Activated CD4-positive, alpha-beta T cell treated with anti-CD3 and anti-CD28 coated beads, Interleukin-10, Interleukin-2, amounts not matched to agents 100 ng/mL and 50 ng/mL, durations not matched to agents 16 hours and 8 hours (primary cell): ENCODE measurements at regions not wholly inside any gene's neighbourhood (a gene's known extent, or its start where the extent isn't known, plus 50 kb on each side); places are given as distances from the start of the nearest gene placed in this dataset.

ENCODE experiments used
- DNase-seq: peaks from one replicate; pipeline ENCODE4 v3.0.0-alpha.2; 2020

GRCh38 chr10:131636841-131637724 lies 263.7 kb upstream of the PPP2R2D start:
- no peak for DNase-seq

GRCh38 chr10:131638049-131638879 lies 262.5 kb upstream of the PPP2R2D start:
- DNase-seq, result no peak

GRCh38 chr10:131638880-131639278 lies 261.9 kb upstream of the PPP2R2D start:
- no peak for DNase-seq

GRCh38 chr10:131640045-131640644 lies 260.7 kb upstream of the PPP2R2D start:
- no peak for DNase-seq

GRCh38 chr10:131641231-131641630 lies 259.6 kb upstream of the PPP2R2D start:
- peak; percentile 83 for DNase-seq

- DNase-seq, result no peak
Observed at GRCh38 chr10:131641898-131642297, 258.9 kb upstream of the PPP2R2D start.

GRCh38 chr10:131642966-131643365 lies 257.8 kb upstream of the PPP2R2D start:
- DNase-seq, result no peak

GRCh38 chr10:131644289-131644688 lies 256.5 kb upstream of the PPP2R2D start:
- DNase-seq, result no peak

GRCh38 chr10:131644864-131645658 lies 255.7 kb upstream of the PPP2R2D start:
- DNase-seq, result no peak

GRCh38 chr10:131645756-131646155 lies 255.1 kb upstream of the PPP2R2D start:
- DNase-seq, result no peak

GRCh38 chr10:131646551-131647525 lies 254.0 kb upstream of the PPP2R2D start:
- no peak for DNase-seq

- DNase-seq, result no peak
Observed at GRCh38 chr10:131647789-131648188, 253.0 kb upstream of the PPP2R2D start.

- no peak for DNase-seq
Observed at GRCh38 chr10:131648386-131649020, 252.3 kb upstream of the PPP2R2D start.

- no peak for DNase-seq
Observed at GRCh38 chr10:131649617-131650016, 251.2 kb upstream of the PPP2R2D start.

- no peak for DNase-seq
Observed at GRCh38 chr10:131650169-131650705, 250.6 kb upstream of the PPP2R2D start.

GRCh38 chr10:131650771-131651673 lies 249.8 kb upstream of the PPP2R2D start:
- no peak for DNase-seq

GRCh38 chr10:131651674-131652437 lies 249.0 kb upstream of the PPP2R2D start:
- no peak for DNase-seq

- DNase-seq, result no peak
Observed at GRCh38 chr10:131652438-131653139, 248.2 kb upstream of the PPP2R2D start.
